ENCODE measurements at regions not wholly inside any gene's neighbourhood (a gene's known extent, or its start where the extent isn't known, plus 50 kb on each side); places are given as distances from the start of the nearest gene placed in this dataset.

GRCh38 chr3:34351882-34352777, 553.7 kb downstream of the PDCD6IP start:
- TF ChIP-seq CTCF (IDR thresholded peaks at IDR 0.05; ENCODE audit: insufficient read depth, low read length): no peak
- no peak for DNase-seq (ENCODE audit: low read depth)
- H3K4me3 ChIP-seq (ENCODE audit: low read depth, low read length): no peak overlapping the region

GRCh38 chr3:34352778-34353331, 554.4 kb downstream of the PDCD6IP start:
- no peak for TF ChIP-seq CTCF (IDR thresholded peaks at IDR 0.05; ENCODE audit: insufficient read depth, low read length)
- no peak for DNase-seq (ENCODE audit: low read depth)

GRCh38 chr3:34357461-34357860, 559.0 kb downstream of the PDCD6IP start:
- TF ChIP-seq CTCF (IDR thresholded peaks at IDR 0.05; ENCODE audit: insufficient read depth, low read length): no peak
- DNase-seq (ENCODE audit: low read depth): no peak
- no peak overlapping the region for H3K4me3 ChIP-seq (ENCODE audit: low read depth, low read length)

More at GRCh38 chr3:34352778-34353331, 554.4 kb downstream of the PDCD6IP start:
- H3K4me3 ChIP-seq (ENCODE audit: low read depth, low read length): no peak overlapping the region

- no peak overlapping the region for H3K4me3 ChIP-seq (ENCODE audit: low read depth, low read length)
- DNase-seq (ENCODE audit: low read depth): no peak
- TF ChIP-seq CTCF (IDR thresholded peaks at IDR 0.05; ENCODE audit: insufficient read depth, low read length): no peak
Observed at GRCh38 chr3:34359064-34359463, 560.6 kb downstream of the PDCD6IP start.

DNA sequence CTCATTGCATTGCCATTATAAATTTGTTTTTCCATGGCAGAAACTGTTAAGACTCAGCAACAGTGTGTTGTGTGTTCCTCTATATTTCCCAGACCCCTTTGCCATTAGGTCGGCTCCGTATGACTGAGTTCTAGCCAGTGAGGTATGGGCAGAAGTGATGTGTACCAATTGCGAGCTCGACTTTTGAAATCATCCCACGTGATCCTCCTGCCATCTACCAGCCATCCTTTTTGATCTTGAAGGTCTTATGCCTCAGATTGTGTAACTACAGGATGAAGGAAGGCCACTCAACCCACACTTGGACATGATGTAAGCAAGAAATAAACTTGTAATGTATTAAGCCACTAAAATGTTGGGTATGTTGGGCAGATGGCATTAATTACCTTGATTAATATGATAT, 562.3 kb downstream of the PDCD6IP start:
- no peak for DNase-seq (ENCODE audit: low read depth)
- TF ChIP-seq CTCF (IDR thresholded peaks at IDR 0.05; ENCODE audit: insufficient read depth, low read length): no peak
- no peak overlapping the region for H3K4me3 ChIP-seq (ENCODE audit: low read depth, low read length)

GRCh38 chr3:34361921-34362320, 563.5 kb downstream of the PDCD6IP start:
- no peak for DNase-seq (ENCODE audit: low read depth)
- TF ChIP-seq CTCF (IDR thresholded peaks at IDR 0.05; ENCODE audit: insufficient read depth, low read length): no peak
- H3K4me3 ChIP-seq (ENCODE audit: low read depth, low read length): no peak overlapping the region
